Activated CD8-positive, alpha-beta T cell treated with anti-CD3 and anti-CD28 coated beads, Interleukin-2, amount 10 ng/mL, durations not matched to agents 7 days and 5 days (primary cell): ENCODE measurements at regions not wholly inside any gene's neighbourhood (a gene's known extent, or its start where the extent isn't known, plus 50 kb on each side); places are given as distances from the start of the nearest gene placed in this dataset.

Experiments used
- ATAC-seq: fragments of 150-1000 bp; cut with Tn5 transposase; one replicate; pipeline ENCODE4 v1.10.0; 2021; ENCODE audit warnings: moderate library complexity
- CTCF ChIA-PET: fragments of 350-600 bp; sonication (Branson Sonifier 250); formaldehyde crosslinking; loops from one replicate; lab custom pipeline; 2021; ENCODE audit warnings: antibody characterized with exemption; lab: Charles Lee
- POLR2A ChIA-PET: fragments of 350-600 bp; sonication (Branson Sonifier 250); formaldehyde crosslinking; loops from one replicate; lab custom pipeline; 2021; ENCODE audit warnings: antibody characterized with exemption; lab: Charles Lee
- DNase-seq: peaks from one replicate; pipeline ENCODE4 v3.0.0-alpha.2; 2020
- H3K27ac Mint-ChIP-seq: one replicate; pipeline ENCODE4 v1.8.0; 2021; ENCODE audit warnings: mild to moderate bottlenecking, mixed read lengths
- H3K27me3 Mint-ChIP-seq: one replicate; pipeline ENCODE4 v1.8.0; 2021; ENCODE audit warnings: low read depth, mixed read lengths
- H3K36me3 Mint-ChIP-seq: one replicate; pipeline ENCODE4 v1.8.0; 2021; ENCODE audit warnings: low read depth, mixed read lengths
- H3K4me1 Mint-ChIP-seq: one replicate; pipeline ENCODE4 v1.8.0; 2021; ENCODE audit warnings: low read depth, mixed read lengths
- H3K4me3 Mint-ChIP-seq: one replicate; pipeline ENCODE4 v1.8.0; 2021; ENCODE audit warnings: mild to moderate bottlenecking, mixed read lengths
- H3K9me3 Mint-ChIP-seq: one replicate; pipeline ENCODE4 v1.8.0; 2022; ENCODE audit warnings: mixed read lengths; ENCODE audit not compliant: insufficient read depth

GRCh38 chr18:64287926-64288325, 139.0 kb upstream of the LINC00305 start:
- DNase-seq (no peak), ATAC-seq (no peak)
- no peaks in the 10 kb centered on the region for H3K4me1 Mint-ChIP-seq
- ChIA-PET CTCF (no interaction called here), POLR2A (no interaction called here)
- no peaks in the 10 kb centered on the region for H3K27me3 Mint-ChIP-seq
- no peak overlapping the region for H3K27ac Mint-ChIP-seq
- H3K9me3 Mint-ChIP-seq = no peaks in the 10 kb centered on the region
- no peaks in the 10 kb centered on the region for H3K36me3 Mint-ChIP-seq
- no peak overlapping the region for H3K4me3 Mint-ChIP-seq

DNA sequence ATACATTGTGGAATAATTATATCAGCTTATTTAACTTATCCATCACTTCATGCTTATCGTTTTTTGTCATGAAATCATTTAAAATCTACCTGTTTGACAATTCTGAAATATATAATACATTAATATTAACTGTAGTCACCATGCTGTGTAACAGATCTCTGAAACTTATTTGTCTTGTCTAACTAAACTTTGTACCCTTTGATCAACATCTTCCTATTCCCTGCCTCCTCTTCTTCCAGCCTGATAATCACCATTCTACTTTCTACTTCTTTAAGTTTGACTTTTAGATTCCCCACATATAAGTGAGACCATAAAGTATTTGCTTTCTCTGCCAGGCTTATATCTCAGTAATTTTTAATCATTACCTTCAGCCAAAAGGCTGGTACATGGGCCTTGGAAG, 134.2 kb upstream of the LINC00305 start:
- Mint-ChIP-seq H3K27me3 (no peaks in the 10 kb centered on the region), H3K4me3 (no peak overlapping the region), H3K4me1 (no peaks in the 10 kb centered on the region), H3K9me3 (peaks cover 6% of the 10 kb centered on the region), H3K27ac (no peak overlapping the region), H3K36me3 (no peaks in the 10 kb centered on the region)
- no peak for ATAC-seq
- ChIA-PET CTCF (no interaction called here), POLR2A (no interaction called here)
- no peak for DNase-seq

- no peak for ATAC-seq
- ChIA-PET POLR2A (no interaction called here), CTCF (no interaction called here)
- Mint-ChIP-seq H3K27ac (no peak overlapping the region), H3K4me3 (no peak overlapping the region), H3K9me3 (peaks cover 6% of the 10 kb centered on the region), H3K27me3 (no peaks in the 10 kb centered on the region), H3K4me1 (no peaks in the 10 kb centered on the region), H3K36me3 (no peaks in the 10 kb centered on the region)
- no peak for DNase-seq
Observed at GRCh38 chr18:64278026-64278425, 129.1 kb upstream of the LINC00305 start.

- Mint-ChIP-seq H3K4me1 (no peaks in the 10 kb centered on the region), H3K4me3 (no peak overlapping the region), H3K9me3 (peaks cover 6% of the 10 kb centered on the region), H3K36me3 (no peaks in the 10 kb centered on the region), H3K27ac (no peak overlapping the region), H3K27me3 (no peaks in the 10 kb centered on the region)
- ChIA-PET POLR2A (no interaction called here), CTCF (no interaction called here)
- DNase-seq = no peak
- no peak for ATAC-seq
Observed at GRCh38 chr18:64276311-64277090, 127.6 kb upstream of the LINC00305 start.

DNA sequence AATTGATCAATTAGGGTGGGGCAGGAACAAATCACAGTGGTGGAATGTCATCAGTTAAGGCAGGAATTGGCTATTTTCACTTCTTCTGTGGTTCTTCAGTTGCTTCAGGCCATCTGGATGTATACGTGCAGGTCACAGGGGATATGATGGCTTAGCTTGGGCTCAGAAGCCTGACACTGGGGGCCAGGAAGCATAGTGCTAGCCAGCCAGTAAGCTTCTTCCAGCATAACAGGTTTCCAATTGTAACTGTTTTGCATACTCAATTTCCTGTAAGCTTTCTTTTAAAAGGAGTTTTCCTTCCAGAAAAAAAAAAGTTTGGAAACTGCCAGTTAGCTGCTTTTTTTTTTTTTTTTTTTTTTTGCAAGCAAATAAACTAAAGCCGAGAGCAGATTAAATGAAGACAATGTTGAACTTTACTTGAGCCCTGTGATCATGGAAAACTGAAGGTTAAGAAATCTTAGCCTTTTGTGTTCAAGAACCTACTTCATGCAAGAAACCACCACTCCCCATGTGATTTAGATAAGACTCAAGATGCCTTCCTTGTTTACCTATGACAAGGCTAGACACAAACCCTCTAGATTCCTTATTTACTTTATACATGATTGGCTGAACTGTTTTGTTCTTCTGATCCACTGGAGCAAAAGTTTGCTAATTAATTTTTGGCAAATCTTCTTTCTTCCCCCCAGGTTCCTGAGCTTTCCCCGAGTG, 126.9 kb upstream of the LINC00305 start:
- no peaks in the 10 kb centered on the region for H3K36me3 Mint-ChIP-seq
- H3K9me3 Mint-ChIP-seq = peaks cover 6% of the 10 kb centered on the region
- H3K27ac Mint-ChIP-seq = no peak overlapping the region
- H3K27me3 Mint-ChIP-seq = no peaks in the 10 kb centered on the region
- no peak overlapping the region for H3K4me3 Mint-ChIP-seq
- POLR2A ChIA-PET = no interaction called here
- CTCF ChIA-PET = no interaction called here
- no peak for DNase-seq
- ATAC-seq = no peak
- H3K4me1 Mint-ChIP-seq = no peaks in the 10 kb centered on the region

DNA sequence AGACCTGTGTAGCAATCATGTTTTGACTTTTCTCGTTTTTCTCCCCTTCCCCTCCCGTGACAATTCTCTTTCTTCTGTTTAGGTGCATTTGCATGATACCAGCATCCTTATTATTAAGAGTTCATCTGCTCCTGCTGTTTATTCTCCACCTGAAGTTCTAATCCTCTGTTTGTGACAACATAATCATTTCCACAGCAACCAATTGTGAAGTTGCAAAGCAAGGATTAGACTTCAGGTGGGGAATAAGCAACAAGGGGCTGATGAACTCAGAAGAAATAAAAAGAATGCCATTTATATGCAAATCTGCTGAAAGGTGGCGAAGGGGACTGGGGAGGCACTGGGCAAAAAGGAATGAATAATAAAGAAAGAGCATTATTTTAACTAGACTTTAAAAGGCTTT, 124.8 kb upstream of the LINC00305 start:
- Mint-ChIP-seq H3K4me3 (no peak overlapping the region), H3K36me3 (no peaks in the 10 kb centered on the region), H3K9me3 (no peaks in the 10 kb centered on the region), H3K27me3 (no peaks in the 10 kb centered on the region), H3K4me1 (no peaks in the 10 kb centered on the region), H3K27ac (no peak overlapping the region)
- CTCF ChIA-PET = no interaction called here
- POLR2A ChIA-PET = no interaction called here
- ATAC-seq = no peak
- DNase-seq = no peak

GRCh38 chr18:64271975-64272659, 123.2 kb upstream of the LINC00305 start:
- POLR2A ChIA-PET = interaction anchor here (1.0 kb wide), 1 partner anchor 19 kb away, joined by 3 read pairs; no protein-coding TSS in a partner anchor
- no peak overlapping the region for H3K4me3 Mint-ChIP-seq
- H3K27me3 Mint-ChIP-seq = no peaks in the 10 kb centered on the region
- CTCF ChIA-PET = no interaction called here
- H3K27ac Mint-ChIP-seq = no peak overlapping the region
- H3K9me3 Mint-ChIP-seq = no peaks in the 10 kb centered on the region
- DNase-seq (no peak), ATAC-seq (no peak)
- H3K36me3 Mint-ChIP-seq = no peaks in the 10 kb centered on the region
- no peaks in the 10 kb centered on the region for H3K4me1 Mint-ChIP-seq

DNA sequence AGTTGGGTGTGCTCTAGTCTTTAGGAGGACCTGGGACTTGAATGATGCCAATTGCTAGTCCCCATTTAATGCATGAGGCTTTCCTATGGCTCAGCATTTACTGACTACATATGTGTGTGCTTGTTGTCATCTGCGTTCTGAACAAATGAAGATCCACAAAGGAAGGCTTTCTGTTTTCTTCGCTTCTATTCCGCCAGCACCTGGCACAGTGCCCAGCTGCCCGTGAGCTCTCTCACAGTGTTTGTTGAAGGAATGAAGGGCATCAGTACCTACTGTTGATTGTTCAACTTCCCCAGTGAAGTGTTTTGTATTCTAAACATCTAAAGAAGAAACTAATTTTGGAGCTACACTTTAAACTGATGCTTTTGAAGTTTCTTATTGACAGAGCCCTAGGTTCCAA, 122.4 kb upstream of the LINC00305 start:
- no peaks in the 10 kb centered on the region for H3K9me3 Mint-ChIP-seq
- CTCF ChIA-PET = no interaction called here

GRCh38 chr18:64270608-64271007, 121.7 kb upstream of the LINC00305 start:
- Mint-ChIP-seq H3K9me3 (no peaks in the 10 kb centered on the region), H3K4me1 (no peaks in the 10 kb centered on the region), H3K36me3 (no peaks in the 10 kb centered on the region), H3K27me3 (no peaks in the 10 kb centered on the region), H3K4me3 (no peak overlapping the region), H3K27ac (no peak overlapping the region)
- ATAC-seq (no peak), DNase-seq (no peak)
- ChIA-PET CTCF (no interaction called here), POLR2A (no interaction called here)

More for the DNA sequence above, 122.4 kb upstream of the LINC00305 start:
- POLR2A ChIA-PET = no interaction called here
- Mint-ChIP-seq H3K36me3 (no peaks in the 10 kb centered on the region), H3K4me3 (no peak overlapping the region), H3K4me1 (no peaks in the 10 kb centered on the region), H3K27ac (no peak overlapping the region), H3K27me3 (no peaks in the 10 kb centered on the region)
- DNase-seq (no peak), ATAC-seq (no peak)

DNA sequence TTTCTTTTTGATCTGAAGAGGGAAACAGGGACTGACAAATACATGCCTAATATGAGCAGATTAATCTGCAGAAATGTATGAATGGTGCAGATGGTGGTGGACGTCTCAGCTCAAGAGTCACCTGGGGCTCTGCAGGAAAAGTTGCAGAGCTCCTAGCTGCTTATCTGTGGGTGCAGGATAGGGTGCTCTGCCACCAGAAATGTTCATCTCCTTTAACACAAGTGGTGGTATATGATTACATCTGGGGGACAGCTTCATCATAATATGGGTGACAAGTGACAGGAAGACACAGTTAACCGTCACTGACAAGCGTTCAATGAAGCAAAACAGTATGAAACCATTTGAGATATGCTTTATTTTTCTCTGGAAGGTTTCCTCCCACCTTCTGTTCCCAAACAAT, 121.2 kb upstream of the LINC00305 start:
- no peak for ATAC-seq
- Mint-ChIP-seq H3K4me3 (no peak overlapping the region), H3K27me3 (no peaks in the 10 kb centered on the region), H3K4me1 (no peaks in the 10 kb centered on the region), H3K9me3 (no peaks in the 10 kb centered on the region), H3K36me3 (no peaks in the 10 kb centered on the region), H3K27ac (no peak overlapping the region)
- CTCF ChIA-PET = no interaction called here
- POLR2A ChIA-PET = no interaction called here
- DNase-seq = no peak

DNA sequence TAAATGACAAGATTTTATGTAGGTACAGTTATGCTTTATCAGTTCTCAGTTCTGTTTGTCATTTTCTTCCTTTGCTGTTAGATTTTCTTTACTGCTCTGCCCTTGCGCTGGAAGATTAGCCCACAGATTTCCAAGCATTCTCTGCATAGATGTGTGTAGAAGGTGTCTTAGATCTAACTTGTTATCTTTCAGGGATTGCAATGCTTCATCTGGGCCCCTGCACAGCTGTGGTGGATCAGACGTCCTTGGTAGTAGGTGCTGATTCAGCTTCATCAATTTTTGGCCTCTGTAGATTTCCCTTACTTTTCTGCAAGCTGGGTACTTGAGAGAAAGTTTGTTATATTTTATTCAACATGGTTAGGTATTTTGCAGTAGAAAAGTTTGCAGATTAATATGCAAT, 115.3 kb upstream of the LINC00305 start:
- H3K4me1 Mint-ChIP-seq = no peaks in the 10 kb centered on the region
- H3K9me3 Mint-ChIP-seq = no peaks in the 10 kb centered on the region
- ATAC-seq = no peak
- no peak for DNase-seq
- CTCF ChIA-PET = no interaction called here
- H3K27me3 Mint-ChIP-seq = no peaks in the 10 kb centered on the region
- H3K27ac Mint-ChIP-seq = no peak overlapping the region
- no peaks in the 10 kb centered on the region for H3K36me3 Mint-ChIP-seq
- H3K4me3 Mint-ChIP-seq = no peak overlapping the region
- POLR2A ChIA-PET = no interaction called here

DNA sequence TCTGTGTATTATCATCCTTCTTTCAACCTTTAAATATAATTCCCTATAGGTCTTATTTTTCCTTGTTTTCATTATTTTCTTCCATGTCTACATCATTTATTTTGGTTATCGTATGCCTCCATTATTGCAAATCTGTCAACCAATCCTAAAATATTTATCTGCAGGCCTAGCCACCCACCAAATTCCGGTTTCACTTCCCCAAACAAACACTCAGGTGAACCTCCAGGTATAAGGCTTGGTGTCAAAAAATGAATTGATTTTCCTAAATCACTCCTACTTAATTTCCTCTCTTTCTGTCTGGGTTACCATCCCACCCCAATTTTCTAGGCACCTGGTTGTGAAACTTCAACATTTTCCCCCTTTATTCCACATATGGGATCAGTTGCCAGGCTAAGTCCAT, 111.9 kb upstream of the LINC00305 start:
- Mint-ChIP-seq H3K36me3 (no peaks in the 10 kb centered on the region), H3K9me3 (no peaks in the 10 kb centered on the region), H3K4me1 (no peaks in the 10 kb centered on the region), H3K27ac (no peak overlapping the region), H3K4me3 (no peak overlapping the region), H3K27me3 (no peaks in the 10 kb centered on the region)
- DNase-seq = no peak
- POLR2A ChIA-PET = no interaction called here
- CTCF ChIA-PET = no interaction called here
- ATAC-seq = no peak
